ENCODE measurements at regions not wholly inside any gene's neighbourhood (a gene's known extent, or its start where the extent isn't known, plus 50 kb on each side); places are given as distances from the start of the nearest gene placed in this dataset.

- Histone ChIP-seq H3K4me1 (ENCODE audit: control insufficient read depth in 1 of 2, low read depth in 2 of 2) (peaks cover 9 to 19% of the 10 kb centered on the region in 2 donors), H3K9me3 (no peaks in the 10 kb centered on the region), H3K27me3 (replicated peaks; ENCODE audit: insufficient read depth) (no peaks in the 10 kb centered on the region), H3K27ac (no peak overlapping the region), H3K4me3 (no peak overlapping the region), H3K36me3 (no peaks in the 10 kb centered on the region)
- DNase-seq (ENCODE audit: low spot score): no peak
- TF ChIP-seq, protein P1, sequence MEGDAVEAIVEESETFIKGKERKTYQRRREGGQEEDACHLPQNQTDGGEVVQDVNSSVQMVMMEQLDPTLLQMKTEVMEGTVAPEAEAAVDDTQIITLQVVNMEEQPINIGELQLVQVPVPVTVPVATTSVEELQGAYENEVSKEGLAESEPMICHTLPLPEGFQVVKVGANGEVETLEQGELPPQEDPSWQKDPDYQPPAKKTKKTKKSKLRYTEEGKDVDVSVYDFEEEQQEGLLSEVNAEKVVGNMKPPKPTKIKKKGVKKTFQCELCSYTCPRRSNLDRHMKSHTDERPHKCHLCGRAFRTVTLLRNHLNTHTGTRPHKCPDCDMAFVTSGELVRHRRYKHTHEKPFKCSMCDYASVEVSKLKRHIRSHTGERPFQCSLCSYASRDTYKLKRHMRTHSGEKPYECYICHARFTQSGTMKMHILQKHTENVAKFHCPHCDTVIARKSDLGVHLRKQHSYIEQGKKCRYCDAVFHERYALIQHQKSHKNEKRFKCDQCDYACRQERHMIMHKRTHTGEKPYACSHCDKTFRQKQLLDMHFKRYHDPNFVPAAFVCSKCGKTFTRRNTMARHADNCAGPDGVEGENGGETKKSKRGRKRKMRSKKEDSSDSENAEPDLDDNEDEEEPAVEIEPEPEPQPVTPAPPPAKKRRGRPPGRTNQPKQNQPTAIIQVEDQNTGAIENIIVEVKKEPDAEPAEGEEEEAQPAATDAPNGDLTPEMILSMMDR (IDR thresholded peaks at IDR 0.05): no peak
- ATAC-seq (ENCODE audit: insufficient number of reproducible peaks, low FRiP score, low read depth): no peak
Observed at GRCh38 chr1:229209386-229209785, 61.5 kb upstream of the RAB4A start.

- DNase-seq (ENCODE audit: low spot score) (no peak), ATAC-seq (ENCODE audit: insufficient number of reproducible peaks, low FRiP score, low read depth) (no peak)
- no peaks in the 10 kb centered on the region for H3K27me3 ChIP-seq (replicated peaks; ENCODE audit: insufficient read depth)
Observed at GRCh38 chr1:229209816-229210215, 61.1 kb upstream of the RAB4A start.

DNA sequence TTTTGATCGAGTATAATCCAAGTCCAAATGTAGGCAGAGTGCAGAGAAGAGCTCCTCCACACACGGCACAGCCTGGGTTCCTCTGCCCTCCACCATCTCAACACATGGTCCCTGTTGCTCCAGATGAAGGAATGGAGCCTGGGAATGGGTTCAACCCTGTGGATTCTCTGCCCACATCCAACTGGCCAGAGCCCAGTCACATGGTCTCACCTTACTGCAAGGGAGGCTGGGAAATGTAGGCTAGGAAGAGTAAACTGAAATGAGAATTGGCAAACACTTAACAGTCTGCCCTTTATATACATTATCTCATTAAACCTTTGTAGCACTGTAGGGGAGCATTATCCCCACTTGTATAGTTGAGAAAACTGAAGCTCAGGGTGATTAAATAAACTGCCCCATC is 60.1 kb upstream of the RAB4A start:
- H3K27me3 ChIP-seq (replicated peaks; ENCODE audit: insufficient read depth): no peaks in the 10 kb centered on the region
- H3K9me3 ChIP-seq: no peaks in the 10 kb centered on the region
- no peak for DNase-seq (ENCODE audit: low spot score)
- ATAC-seq (ENCODE audit: insufficient number of reproducible peaks, low FRiP score, low read depth): no peak
- H3K4me3 ChIP-seq: no peak overlapping the region
- no peaks in the 10 kb centered on the region for H3K36me3 ChIP-seq
- H3K4me1 ChIP-seq (ENCODE audit: control insufficient read depth in 1 of 2, low read depth in 2 of 2): peaks cover 0 to 4% of the 10 kb centered on the region in 2 donors
- no peak overlapping the region for H3K27ac ChIP-seq
- TF ChIP-seq, protein P1 (IDR thresholded peaks at IDR 0.05): no peak

More at GRCh38 chr1:229209816-229210215, 61.1 kb upstream of the RAB4A start:
- Histone ChIP-seq H3K4me3 (no peak overlapping the region), H3K4me1 (ENCODE audit: control insufficient read depth in 1 of 2, low read depth in 2 of 2) (peaks cover 6 to 14% of the 10 kb centered on the region in 2 donors), H3K9me3 (no peaks in the 10 kb centered on the region), H3K36me3 (no peaks in the 10 kb centered on the region), H3K27ac (no peak overlapping the region)
- TF ChIP-seq, protein P1 (IDR thresholded peaks at IDR 0.05): no peak

- DNase-seq (ENCODE audit: low spot score) (no peak), ATAC-seq (ENCODE audit: insufficient number of reproducible peaks, low FRiP score, low read depth) (no peak)
- TF ChIP-seq, protein P1 (IDR thresholded peaks at IDR 0.05): no peak
- H3K4me1 ChIP-seq (ENCODE audit: control insufficient read depth in 1 of 2, low read depth in 2 of 2): no peaks in the 10 kb centered on the region
- H3K9me3 ChIP-seq: no peaks in the 10 kb centered on the region
- no peaks in the 10 kb centered on the region for H3K36me3 ChIP-seq
- H3K27ac ChIP-seq: no peak overlapping the region
- H3K27me3 ChIP-seq (replicated peaks; ENCODE audit: insufficient read depth): no peaks in the 10 kb centered on the region
- no peak overlapping the region for H3K4me3 ChIP-seq
Observed at GRCh38 chr1:229213797-229214196, 57.1 kb upstream of the RAB4A start.

DNA sequence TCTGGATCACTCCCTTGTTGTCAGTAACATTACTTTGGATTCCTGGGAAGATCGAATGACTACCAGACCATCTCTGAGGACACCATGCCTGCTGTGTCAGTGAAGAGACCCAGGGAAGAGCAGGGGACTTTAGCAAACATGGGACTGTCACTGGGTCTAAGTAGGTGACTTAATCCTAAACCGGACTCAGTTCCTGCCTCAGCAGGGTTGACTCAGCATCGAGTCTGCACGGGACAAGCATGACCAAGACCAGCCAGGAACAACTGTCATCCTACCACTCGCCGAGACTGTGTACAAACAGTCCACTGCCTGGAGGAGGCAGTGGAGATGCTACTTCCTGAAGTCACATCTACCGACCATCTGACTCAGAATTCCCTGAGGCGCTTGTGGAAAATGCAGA is 53.2 kb upstream of the RAB4A start:
- Histone ChIP-seq H3K9me3 (no peaks in the 10 kb centered on the region), H3K36me3 (no peaks in the 10 kb centered on the region), H3K27me3 (replicated peaks; ENCODE audit: insufficient read depth) (no peaks in the 10 kb centered on the region), H3K4me3 (no peak overlapping the region), H3K27ac (no peak overlapping the region), H3K4me1 (ENCODE audit: control insufficient read depth in 1 of 2, low read depth in 2 of 2) (peaks cover 9 to 16% of the 10 kb centered on the region in 2 donors)
- TF ChIP-seq, protein P1 (IDR thresholded peaks at IDR 0.05): no peak
- ATAC-seq (ENCODE audit: insufficient number of reproducible peaks, low FRiP score, low read depth) (no peak), DNase-seq (ENCODE audit: low spot score) (no peak)

Data from thoracic aorta (tissue), 2 donors.